ENCODE measurements at regions not wholly inside any gene's neighbourhood (a gene's known extent, or its start where the extent isn't known, plus 50 kb on each side); places are given as distances from the start of the nearest gene placed in this dataset.

GRCh38 chr10:76642358-76642757, 995.2 kb downstream of the KCNMA1 start:
- no peaks in the 10 kb centered on the region for H3K36me3 ChIP-seq (ENCODE audit: control insufficient read depth in 2 of 4, insufficient read depth in 4 of 4, low read length in 3 of 4)
- H3K79me1 ChIP-seq (ENCODE audit: low read depth, low read length): no peaks in the 10 kb centered on the region
- H3K23me2 ChIP-seq (ENCODE audit: low read depth, low read length): no peaks in the 10 kb centered on the region
- no peak overlapping the region for H2AFZ ChIP-seq (ENCODE audit: low read length)
- no peak overlapping the region for H3K27ac ChIP-seq (ENCODE audit: low read depth, low read length)
- ChIA-PET CTCF (ENCODE audit: partially characterized antibody) (no interaction called here), POLR2A (ENCODE audit: partially characterized antibody) (no interaction called here)
- no peak overlapping the region for H3K18ac ChIP-seq (ENCODE audit: extremely low read depth, low read length)
- H3K14ac ChIP-seq (ENCODE audit: insufficient read length): no peak overlapping the region
- FAIRE-seq (no peak), DNase-seq (ENCODE audit: low read depth in 1 of 2, low spot score in 2 of 2) (no peak)
- 90% methylated on average over 1 of the region's 1 CpG; no CpG with 5 or more reads in 1 of the 2 experiments for WGBS, 2 experiments (ENCODE audit: extremely low coverage in 1 of 2, insufficient coverage in 1 of 2, insufficient read length in 1 of 2, insufficient replicate concordance in 2 of 2, low coverage in 1 of 2, low lambda C conversion rate in 2 of 2, missing lambda C conversion rate in 1 of 2)
- H3K9ac ChIP-seq (replicated peaks in 1 of 4; ENCODE audit: extremely low read depth in 1 of 4, low read depth in 3 of 4, low read length in 3 of 4): no peak overlapping the region
- H3K56ac ChIP-seq (replicated peaks; ENCODE audit: insufficient read length, low read depth, low read length): no peak overlapping the region
- H2BK120ac ChIP-seq (replicated peaks; ENCODE audit: low read depth, low read length): no peak overlapping the region
- H4K5ac ChIP-seq (ENCODE audit: insufficient read length, low read depth, low read length): no peak overlapping the region
- H2BK12ac ChIP-seq (ENCODE audit: low read depth, low read length): no peak overlapping the region
- no peak overlapping the region for H4K91ac ChIP-seq (replicated peaks; ENCODE audit: insufficient read length, low read length)
- no peaks in the 10 kb centered on the region for H3K27me3 ChIP-seq (replicated peaks in 1 of 4; ENCODE audit: control insufficient read depth in 3 of 4, extremely low read depth in 1 of 4, insufficient read depth in 3 of 4, low read length in 3 of 4)
- no peak overlapping the region for H3K4me2 ChIP-seq (ENCODE audit: insufficient read depth in 1 of 2, low read depth in 2 of 2, low read length in 2 of 2)
- no peak overlapping the region for H2BK15ac ChIP-seq (ENCODE audit: low read length)
- no peak overlapping the region for H3K4me3 ChIP-seq (ENCODE audit: extremely low read depth in 1 of 4, insufficient read depth in 2 of 4, low read depth in 3 of 4, low read length in 4 of 4)
- H3K23ac ChIP-seq (ENCODE audit: insufficient read length): no peak overlapping the region
- H2BK20ac ChIP-seq (ENCODE audit: low read length): no peak overlapping the region
- no peaks in the 10 kb centered on the region for H4K20me1 ChIP-seq (replicated peaks in 1 of 2; ENCODE audit: control insufficient read depth in 1 of 2, insufficient read depth in 2 of 2, low read length in 2 of 2)
- no peaks in the 10 kb centered on the region for H3K9me3 ChIP-seq (ENCODE audit: insufficient read depth in 2 of 2, low read depth in 1 of 2, low read length in 1 of 2)
- no peak overlapping the region for H4K8ac ChIP-seq (ENCODE audit: extremely low read depth, insufficient read depth, low read length)
- H3K79me2 ChIP-seq (ENCODE audit: control insufficient read depth in 1 of 2, insufficient read depth in 2 of 2, low read length in 2 of 2): no peaks in the 10 kb centered on the region
- no peaks in the 10 kb centered on the region for H3K4me1 ChIP-seq (replicated peaks in 1 of 4; ENCODE audit: control insufficient read depth in 3 of 4, insufficient read depth in 4 of 4, low read length in 3 of 4)
- H2BK5ac ChIP-seq (ENCODE audit: low read depth, low read length): no peak overlapping the region
- TF ChIP-seq RXRA (IDR thresholded peaks at IDR 0.05; ENCODE audit: insufficient read depth, low read depth, low read length) (no peak), USF2 (IDR thresholded peaks at IDR 0.05; ENCODE audit: low read length) (no peak), FOSL1 (IDR thresholded peaks at IDR 0.05; ENCODE audit: insufficient read depth, low read depth, low read length) (no peak), GABPA (IDR thresholded peaks at IDR 0.05; ENCODE audit: borderline replicate concordance, insufficient read depth, low read length) (no peak), JUN (IDR thresholded peaks at IDR 0.05; ENCODE audit: low read depth, low read length) (no peak), CTBP2 (IDR thresholded peaks at IDR 0.05; ENCODE audit: borderline replicate concordance, insufficient read depth, insufficient read length, low read length) (no peak), RBBP5 (IDR thresholded peaks at IDR 0.05; ENCODE audit: borderline replicate concordance, low read depth, low read length) (no peak), POU5F1 (IDR thresholded peaks at IDR 0.05; ENCODE audit: low read depth, low read length) (no peak), SP1 (IDR thresholded peaks at IDR 0.05; ENCODE audit: low read depth, low read length) (no peak)
- H2AK5ac ChIP-seq (ENCODE audit: low read depth, low read length): no peak overlapping the region
- H3K4ac ChIP-seq (replicated peaks; ENCODE audit: insufficient read length, low read depth, low read length): no peak overlapping the region
